ENCODE measurements at regions not wholly inside any gene's neighbourhood (a gene's known extent, or its start where the extent isn't known, plus 50 kb on each side); places are given as distances from the start of the nearest gene placed in this dataset.

- Mint-ChIP-seq H3K36me3 (no peaks in the 10 kb centered on the region), H3K27me3 (ENCODE audit: low read depth in 3 of 3) (peaks cover 1 to 5% (median 3%) of the 10 kb centered on the region in 3 donors), H3K4me1 (peaks cover 18% of the 10 kb centered on the region), H3K9me3 (peaks cover 0 to 2% (median 0%) of the 10 kb centered on the region in 7 donors), H3K27ac (peak overlapping the region; percentile 53 to 83 (median 65)), H3K4me3 (no peak overlapping the region)
- no peak overlapping the region for H2AFZ ChIP-seq (ENCODE audit: insufficient read depth, low read depth, low read length, poor library complexity, severe bottlenecking)
- peak; percentile 54 to 85 (median 68) for DNase-seq
- no peaks in the 10 kb centered on the region for H4K20me1 ChIP-seq (ENCODE audit: insufficient read depth, low read length)
- peaks cover 14 to 19% of the 10 kb centered on the region in 2 donors for H3K4me1 ChIP-seq (ENCODE audit: control insufficient read depth in 1 of 2, insufficient read depth in 2 of 2, low read length in 2 of 2)
- no peaks in the 10 kb centered on the region for H3K36me3 ChIP-seq (replicated peaks in 1 of 2; ENCODE audit: control insufficient read depth in 1 of 2, insufficient read depth in 2 of 2, low read length in 2 of 2)
- 100% methylated on average over 1 of the region's 4 CpGs for WGBS (ENCODE audit: insufficient coverage)
- TF ChIP-seq CTCF (IDR thresholded peaks at IDR 0.05): no peak
- no peaks in the 10 kb centered on the region for H3K79me2 ChIP-seq (ENCODE audit: insufficient read depth, low read length)
- no peak overlapping the region for H3K9ac ChIP-seq (ENCODE audit: insufficient read depth, low read length, poor library complexity, severe bottlenecking)
- H3K9me3 ChIP-seq (replicated peaks in 1 of 2; ENCODE audit: control insufficient read depth in 1 of 2, insufficient read depth in 1 of 2, low read length in 2 of 2): no peaks in the 10 kb centered on the region
- no peak overlapping the region for H3K4me2 ChIP-seq (replicated peaks; ENCODE audit: extremely low read depth, low read length, poor library complexity, severe bottlenecking)
- no peaks in the 10 kb centered on the region for H3K27me3 ChIP-seq (ENCODE audit: control insufficient read depth in 2 of 2, insufficient read depth in 2 of 2, low read length in 2 of 2)
- peak overlapping the region in 1 of 3 experiments; percentile 5 for H3K4me3 ChIP-seq (replicated peaks in 1 of 3; ENCODE audit: low read depth in 2 of 3, low read length in 3 of 3)
- intact Hi-C loops (cut with micrococcal nuclease): no loop called here
- peak overlapping the region in 1 of 2 donors; percentile 52 for H3K27ac ChIP-seq (ENCODE audit: low read depth in 1 of 2, low read length in 2 of 2)
Observed at GRCh38 chr3:187811585-187812250, 66.5 kb upstream of the BCL6 start.

- peak in 2 of 3 donors; percentile 50 to 61 for DNase-seq
- no peaks in the 10 kb centered on the region for H3K36me3 Mint-ChIP-seq
- intact Hi-C loops (cut with micrococcal nuclease): no loop called here
- H3K27ac Mint-ChIP-seq: no peak overlapping the region
- no peak overlapping the region for H3K9ac ChIP-seq (ENCODE audit: insufficient read depth, low read length, poor library complexity, severe bottlenecking)
- H3K79me2 ChIP-seq (ENCODE audit: insufficient read depth, low read length): no peaks in the 10 kb centered on the region
- H3K27me3 Mint-ChIP-seq (ENCODE audit: low read depth in 3 of 3): peaks cover 1 to 5% (median 3%) of the 10 kb centered on the region in 3 donors
- peaks cover 0 to 2% (median 0%) of the 10 kb centered on the region in 7 donors for H3K9me3 Mint-ChIP-seq
- H3K36me3 ChIP-seq (replicated peaks in 1 of 2; ENCODE audit: control insufficient read depth in 1 of 2, insufficient read depth in 2 of 2, low read length in 2 of 2): no peaks in the 10 kb centered on the region
- no peak overlapping the region for H3K4me3 Mint-ChIP-seq
- no peak for TF ChIP-seq CTCF (IDR thresholded peaks at IDR 0.05)
- no peaks in the 10 kb centered on the region for H3K27me3 ChIP-seq (ENCODE audit: control insufficient read depth in 2 of 2, insufficient read depth in 2 of 2, low read length in 2 of 2)
- H3K27ac ChIP-seq (ENCODE audit: low read depth in 1 of 2, low read length in 2 of 2): peak overlapping the region in 1 of 2 donors; percentile 23
- H3K4me1 Mint-ChIP-seq: peaks cover 18% of the 10 kb centered on the region
- no peak overlapping the region for H3K4me2 ChIP-seq (replicated peaks; ENCODE audit: extremely low read depth, low read length, poor library complexity, severe bottlenecking)
- H3K4me3 ChIP-seq (replicated peaks in 1 of 3; ENCODE audit: low read depth in 2 of 3, low read length in 3 of 3): no peak overlapping the region
- no peaks in the 10 kb centered on the region for H4K20me1 ChIP-seq (ENCODE audit: insufficient read depth, low read length)
- H3K4me1 ChIP-seq (ENCODE audit: control insufficient read depth in 1 of 2, insufficient read depth in 2 of 2, low read length in 2 of 2): peaks cover 14 to 19% of the 10 kb centered on the region in 2 donors
- WGBS (ENCODE audit: insufficient coverage): no CpG with 5 or more reads among the region's 5 CpGs
- no peak overlapping the region for H2AFZ ChIP-seq (ENCODE audit: insufficient read depth, low read depth, low read length, poor library complexity, severe bottlenecking)
- no peaks in the 10 kb centered on the region for H3K9me3 ChIP-seq (replicated peaks in 1 of 2; ENCODE audit: control insufficient read depth in 1 of 2, insufficient read depth in 1 of 2, low read length in 2 of 2)
Observed at GRCh38 chr3:187812496-187812895, 67.2 kb upstream of the BCL6 start.

Data from CD14-positive monocyte (primary cell).